Sigmoid colon (tissue), 4 donors: ENCODE measurements at regions not wholly inside any gene's neighbourhood (a gene's known extent, or its start where the extent isn't known, plus 50 kb on each side); places are given as distances from the start of the nearest gene placed in this dataset.

Experiments
- EP300 ChIP-seq, 4 donors: sonication (generic); formaldehyde crosslinking; IDR thresholded peaks; one replicate each; pipeline ENCODE4 v1.6.1; 2017; ENCODE audit warnings: antibody characterized with exemption in 4 of 4
- POLR2A ChIP-seq, 2 donors: fragments of 450-650 bp; IDR thresholded peaks; one replicate each; pipeline ENCODE4 v1.6.1; 2016; ENCODE audit warnings: antibody characterized with exemption in 2 of 2, mild to moderate bottlenecking in 2 of 2, moderate library complexity in 2 of 2
- POLR2AphosphoS5 ChIP-seq, 4 donors: sonication (generic); formaldehyde crosslinking; IDR thresholded peaks; one replicate each; pipeline ENCODE4 v1.6.1; 2017; ENCODE audit warnings: antibody characterized with exemption in 4 of 4
- TF ChIP-seq, protein P1 (sequence below), 4 experiments: fragments of 450-650 bp in 3 of 4; fragments of 200-600 bp in 1 of 4; IDR thresholded peaks; one replicate each; pipeline ENCODE4 v1.5.1; 2016 to 2019; ENCODE audit warnings: antibody characterized with exemption in 4 of 4, mild to moderate bottlenecking in 3 of 4, moderate library complexity in 2 of 4

DNA sequence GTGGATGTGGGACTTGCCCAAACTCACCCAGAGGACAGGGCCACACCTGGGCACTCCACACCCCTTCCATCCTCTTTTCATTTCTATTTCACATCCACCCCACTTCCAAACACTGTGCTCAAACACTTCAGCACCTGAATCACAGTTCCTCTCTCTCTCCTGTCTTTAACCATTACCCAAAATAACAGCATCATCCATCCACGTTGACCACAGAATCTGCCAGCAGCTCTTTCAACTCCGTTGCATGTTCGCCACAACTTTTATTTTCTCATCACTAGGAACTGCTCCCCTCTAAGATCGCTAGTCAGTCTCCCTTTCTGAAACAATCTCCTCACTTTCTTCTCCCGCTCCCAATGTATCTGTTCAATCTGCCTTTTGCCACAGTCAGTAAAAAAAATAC is 121.6 kb upstream of the HNRNPA3 start:
- no peak for TF ChIP-seq POLR2A (IDR thresholded peaks at IDR 0.05)
- TF ChIP-seq, protein P1, sequence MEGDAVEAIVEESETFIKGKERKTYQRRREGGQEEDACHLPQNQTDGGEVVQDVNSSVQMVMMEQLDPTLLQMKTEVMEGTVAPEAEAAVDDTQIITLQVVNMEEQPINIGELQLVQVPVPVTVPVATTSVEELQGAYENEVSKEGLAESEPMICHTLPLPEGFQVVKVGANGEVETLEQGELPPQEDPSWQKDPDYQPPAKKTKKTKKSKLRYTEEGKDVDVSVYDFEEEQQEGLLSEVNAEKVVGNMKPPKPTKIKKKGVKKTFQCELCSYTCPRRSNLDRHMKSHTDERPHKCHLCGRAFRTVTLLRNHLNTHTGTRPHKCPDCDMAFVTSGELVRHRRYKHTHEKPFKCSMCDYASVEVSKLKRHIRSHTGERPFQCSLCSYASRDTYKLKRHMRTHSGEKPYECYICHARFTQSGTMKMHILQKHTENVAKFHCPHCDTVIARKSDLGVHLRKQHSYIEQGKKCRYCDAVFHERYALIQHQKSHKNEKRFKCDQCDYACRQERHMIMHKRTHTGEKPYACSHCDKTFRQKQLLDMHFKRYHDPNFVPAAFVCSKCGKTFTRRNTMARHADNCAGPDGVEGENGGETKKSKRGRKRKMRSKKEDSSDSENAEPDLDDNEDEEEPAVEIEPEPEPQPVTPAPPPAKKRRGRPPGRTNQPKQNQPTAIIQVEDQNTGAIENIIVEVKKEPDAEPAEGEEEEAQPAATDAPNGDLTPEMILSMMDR (IDR thresholded peaks at IDR 0.05) = no peak
- TF ChIP-seq EP300 (IDR thresholded peaks at IDR 0.05) = no peak
- no peak for TF ChIP-seq POLR2AphosphoS5 (IDR thresholded peaks at IDR 0.05)
